ENCODE measurements at regions not wholly inside any gene's neighbourhood (a gene's known extent, or its start where the extent isn't known, plus 50 kb on each side); places are given as distances from the start of the nearest gene placed in this dataset.
"Not testable (repeated sequence)": the region's sequence is repeated elsewhere in the genome, so short reads cannot be mapped to it uniquely, and the experiment has no call there.

DNA sequence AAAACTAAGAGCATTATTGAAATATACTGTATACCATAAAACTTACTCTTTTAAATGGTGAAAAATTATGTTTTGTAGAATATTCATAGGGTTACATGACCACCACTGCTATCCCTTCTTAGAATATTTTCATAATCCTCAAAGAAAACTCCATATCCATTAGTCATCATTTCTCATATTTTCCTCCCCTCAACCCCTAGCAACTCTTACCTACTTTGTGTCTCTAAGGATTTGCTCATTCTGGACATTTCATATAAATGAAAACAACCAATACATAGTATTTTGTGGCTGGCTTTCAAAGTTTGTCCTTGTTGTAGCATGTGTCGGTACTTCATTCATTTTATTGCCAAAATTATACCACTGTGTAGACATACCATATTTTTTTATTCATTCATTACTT, 863.8 kb downstream of the KCNA4 start:
- DNase-seq = no peak

DNA sequence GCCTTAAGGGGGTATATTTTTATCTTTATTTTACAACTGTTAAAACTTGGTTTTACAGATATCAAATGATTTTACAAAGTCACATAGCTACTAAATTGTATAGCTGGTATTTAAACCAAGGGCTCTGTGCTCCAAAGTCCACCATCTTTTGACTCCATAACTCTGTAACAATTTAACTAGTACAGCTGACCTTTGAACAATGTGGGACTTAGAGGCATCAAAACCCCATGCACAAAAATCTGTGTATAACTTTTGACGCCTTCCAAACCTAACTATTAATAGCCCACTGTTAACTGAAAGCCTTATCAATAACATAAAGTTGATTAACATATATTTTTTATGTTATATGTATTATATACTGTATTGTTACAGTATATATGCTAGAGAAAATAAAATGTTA, 874.3 kb downstream of the KCNA4 start:
- not testable (repeated sequence) for DNase-seq

- no peak for DNase-seq
These were observed 881.3 kb downstream of the KCNA4 start for GRCh38 chr11:29135504-29135903.

DNA sequence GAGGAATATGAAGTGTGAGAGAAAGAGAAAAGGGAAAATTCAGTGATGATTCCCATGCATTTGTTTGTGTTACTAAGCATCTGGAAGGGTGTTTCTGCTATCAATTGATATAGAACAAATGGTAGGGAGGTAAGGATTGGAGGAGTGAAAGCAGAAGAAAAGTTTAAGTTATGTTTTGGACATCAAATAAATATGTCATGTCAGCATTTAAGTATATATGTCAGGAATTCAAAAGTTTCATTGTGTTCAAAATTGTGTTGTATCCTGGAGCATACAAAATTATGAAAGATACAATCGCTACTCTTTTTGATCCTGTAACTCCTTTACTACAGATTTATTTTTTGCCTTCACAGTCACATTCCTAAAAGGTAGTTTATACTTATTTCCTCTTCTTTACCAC, 885.8 kb downstream of the KCNA4 start:
- no peak for DNase-seq

- DNase-seq = no peak
These were observed 887.0 kb downstream of the KCNA4 start for GRCh38 chr11:29129844-29130243.

DNA sequence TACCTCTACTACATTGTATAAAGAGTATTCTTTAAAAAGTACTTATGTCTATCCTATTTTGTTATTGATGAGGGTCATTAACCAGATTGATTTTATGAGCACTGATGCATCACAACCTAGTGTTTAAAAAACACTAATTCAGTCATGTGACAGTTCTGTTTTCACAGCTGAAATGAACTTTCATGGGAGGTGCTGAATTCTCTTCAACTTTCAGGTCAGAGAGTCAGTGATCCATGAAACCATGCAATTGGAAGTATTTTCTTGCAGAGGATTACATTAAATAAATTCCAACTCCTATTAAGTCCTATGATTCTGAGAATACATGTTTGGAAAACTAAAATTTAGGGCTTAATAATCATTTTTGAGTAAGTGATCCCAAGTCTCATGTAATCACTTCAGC, 889.4 kb downstream of the KCNA4 start:
- DNase-seq = no peak

- no peak for DNase-seq
These were observed 891.2 kb downstream of the KCNA4 start for GRCh38 chr11:29125606-29126005.

DNA sequence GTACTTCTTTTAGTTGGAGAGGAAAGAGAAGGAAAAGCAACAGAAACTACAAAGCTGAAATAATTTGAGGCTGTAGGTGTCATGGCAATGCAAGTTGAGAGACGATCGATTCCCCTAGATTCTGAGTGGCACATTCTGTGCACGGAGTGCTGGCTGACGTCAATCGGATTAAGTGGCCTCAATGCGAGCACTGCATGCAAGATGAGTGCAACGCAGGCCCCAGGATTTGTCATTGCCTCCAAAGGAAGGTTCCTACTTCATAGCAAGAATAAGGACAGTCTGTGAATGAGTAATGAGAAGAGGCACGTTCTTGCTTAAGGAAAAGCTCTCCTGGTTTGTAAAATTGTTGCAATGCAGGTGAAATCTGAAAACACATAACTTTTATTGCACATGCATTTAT, 892.4 kb downstream of the KCNA4 start:
- no peak for DNase-seq

GRCh38 chr11:29119707-29120618, 896.9 kb downstream of the KCNA4 start:
- no peak for DNase-seq

- no peak for DNase-seq
These were observed 897.7 kb downstream of the KCNA4 start for GRCh38 chr11:29119116-29119515.

DNA sequence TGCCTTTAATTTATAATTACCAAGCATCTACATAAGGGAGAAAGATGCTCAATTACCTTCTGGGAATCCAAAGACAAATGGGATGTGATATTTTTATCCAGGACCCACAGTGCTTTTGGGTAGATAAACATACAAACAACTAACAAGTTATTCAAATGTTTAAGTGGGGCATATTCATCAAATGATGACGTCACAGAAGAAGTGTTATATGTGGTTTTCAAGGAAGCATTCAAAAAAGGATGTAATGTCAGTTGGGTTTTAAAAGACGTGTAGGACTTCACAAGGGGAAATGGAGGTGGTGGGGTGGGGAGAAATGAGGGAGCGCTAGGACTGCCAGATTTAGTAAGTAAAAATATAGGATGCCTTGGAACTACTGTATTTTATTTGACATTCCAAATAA, 915.9 kb downstream of the KCNA4 start:
- DNase-seq = no peak

GRCh38 chr11:29095821-29096220, 921.0 kb downstream of the KCNA4 start:
- no peak for DNase-seq

- no peak for DNase-seq
These were observed 923.3 kb downstream of the KCNA4 start for GRCh38 chr11:29093416-29094120.

DNA sequence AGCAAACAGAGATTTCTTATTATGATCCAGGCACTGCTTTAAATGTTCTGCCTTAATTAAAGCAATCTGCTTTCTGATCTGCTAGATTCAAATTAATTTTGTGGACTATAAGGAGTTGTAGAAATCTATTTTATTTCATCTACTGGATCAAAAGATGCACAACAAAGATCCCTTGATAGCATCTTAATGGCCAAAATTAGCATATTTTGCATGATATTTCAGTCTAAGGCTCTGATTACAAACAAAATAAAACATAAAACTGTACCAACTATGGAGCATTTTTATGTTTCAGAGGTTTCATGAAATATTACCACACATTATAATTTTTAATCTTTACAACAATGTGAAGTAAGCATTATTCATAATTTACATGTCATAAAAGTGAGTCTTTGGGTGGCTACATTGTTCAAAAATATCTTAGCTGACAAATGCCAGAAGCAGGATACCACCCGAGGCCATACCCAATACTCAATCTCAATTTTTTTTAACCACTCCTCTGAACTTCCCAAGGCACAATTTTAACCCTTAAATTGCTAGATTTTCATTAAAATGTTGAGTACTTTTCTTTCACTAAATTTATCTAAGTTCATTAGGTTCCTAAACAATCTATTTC, 929.5 kb downstream of the KCNA4 start:
- DNase-seq = no peak

- no peak for DNase-seq
These were observed 941.1 kb downstream of the KCNA4 start for GRCh38 chr11:29075726-29076125.

- DNase-seq = no peak
These were observed 953.0 kb downstream of the KCNA4 start for GRCh38 chr11:29063630-29064361.

DNA sequence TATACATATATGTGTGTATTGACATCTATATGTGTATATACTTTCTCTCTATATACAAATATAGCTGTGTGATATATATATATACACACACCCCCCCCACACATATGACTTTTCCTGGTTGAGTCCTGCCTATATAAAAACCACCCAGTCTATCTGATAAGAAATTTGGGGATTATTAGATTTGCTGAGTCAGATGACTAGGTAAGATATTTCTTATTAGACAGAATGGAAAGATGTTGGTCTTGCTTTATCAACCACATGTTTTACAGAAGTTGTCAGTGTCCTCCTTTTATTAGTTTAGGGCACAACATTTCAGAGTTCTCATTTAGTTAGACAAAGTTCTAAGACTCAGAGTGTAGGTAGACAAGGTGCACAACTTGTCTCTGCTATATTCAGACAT, 953.3 kb downstream of the METTL15 start:
- DNase-seq = no peak

DNA sequence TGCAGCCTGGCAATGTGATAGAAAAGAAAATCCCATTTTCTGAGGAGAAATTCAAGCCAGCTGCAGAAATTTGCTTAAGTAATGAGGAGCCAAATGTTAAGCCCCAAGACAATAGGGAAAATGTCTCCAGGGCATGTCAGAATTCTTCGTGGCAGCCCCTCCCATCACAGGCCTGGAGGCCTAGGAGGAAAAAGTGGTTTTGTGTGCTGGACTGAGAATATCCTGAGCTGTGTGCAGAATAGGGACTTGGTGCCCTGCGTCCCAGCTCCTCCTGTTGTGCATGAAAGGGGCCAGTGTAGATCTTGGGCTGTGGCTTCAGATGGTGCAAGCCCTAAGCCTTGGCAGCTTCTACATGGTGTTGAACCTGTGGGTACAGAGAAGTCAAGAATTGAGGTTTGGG, 948.3 kb downstream of the METTL15 start:
- DNase-seq = not testable (repeated sequence)

GRCh38 chr11:29051935-29052334, 943.7 kb downstream of the METTL15 start:
- DNase-seq = no peak

DNA sequence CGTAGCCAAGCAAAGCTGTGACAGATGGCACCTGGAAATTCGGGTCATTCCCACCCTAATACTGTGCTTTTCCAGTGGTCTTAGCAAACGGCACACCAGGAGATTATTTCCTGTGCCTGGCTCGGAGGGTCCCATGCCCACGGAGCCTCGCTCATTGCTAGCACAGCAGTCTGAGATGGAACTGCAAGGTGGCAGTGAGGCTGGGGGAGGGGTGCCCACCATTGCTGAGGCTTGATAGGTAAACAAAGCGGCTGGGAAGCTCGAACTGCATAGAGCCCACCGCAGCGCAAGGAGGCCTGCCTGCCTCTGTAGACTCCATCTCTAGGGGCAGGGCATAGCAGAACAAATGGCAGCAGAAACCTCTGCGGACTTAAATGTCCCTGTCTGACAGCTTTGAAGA, 942.8 kb downstream of the METTL15 start:
- not testable (repeated sequence) for DNase-seq

GRCh38 chr11:29040489-29040888, 932.3 kb downstream of the METTL15 start:
- DNase-seq = no peak

DNA sequence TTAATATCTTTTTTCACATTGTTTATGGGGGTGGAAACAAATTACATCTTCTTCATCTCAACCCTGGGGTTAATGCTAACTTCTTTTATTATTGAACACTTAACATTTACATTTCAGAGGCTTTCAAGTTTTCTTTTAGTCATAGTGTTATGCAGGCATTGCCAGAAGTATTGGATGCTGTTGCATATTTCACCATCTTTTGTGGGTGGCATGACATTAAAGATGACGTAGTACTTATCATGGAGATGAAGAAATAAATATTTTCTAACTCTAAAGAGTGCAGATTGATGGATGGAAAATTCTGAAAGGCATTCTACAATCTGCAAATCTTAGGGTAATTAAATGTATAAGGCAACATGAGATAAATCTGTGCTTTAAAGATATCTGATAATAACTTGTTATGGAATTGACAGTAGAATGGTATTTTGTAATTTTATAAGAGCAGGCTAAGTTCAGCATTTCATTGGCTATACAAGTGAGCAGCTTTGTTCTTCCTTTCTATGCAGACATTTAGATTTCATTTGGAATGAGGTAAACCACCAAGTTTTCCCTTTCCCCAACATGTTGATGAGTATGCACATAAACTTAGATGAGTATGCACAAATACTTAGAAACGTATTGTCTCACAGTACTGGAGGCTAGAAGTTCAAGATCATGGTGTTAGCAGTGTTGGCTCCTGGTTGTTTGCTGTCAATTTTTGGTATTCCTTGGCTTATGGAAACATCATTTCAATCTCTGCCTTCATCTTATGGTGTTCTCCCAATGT, 924.4 kb downstream of the METTL15 start:
- DNase-seq = no peak
